ENCODE measurements at regions not wholly inside any gene's neighbourhood (a gene's known extent, or its start where the extent isn't known, plus 50 kb on each side); places are given as distances from the start of the nearest gene placed in this dataset.

DNA sequence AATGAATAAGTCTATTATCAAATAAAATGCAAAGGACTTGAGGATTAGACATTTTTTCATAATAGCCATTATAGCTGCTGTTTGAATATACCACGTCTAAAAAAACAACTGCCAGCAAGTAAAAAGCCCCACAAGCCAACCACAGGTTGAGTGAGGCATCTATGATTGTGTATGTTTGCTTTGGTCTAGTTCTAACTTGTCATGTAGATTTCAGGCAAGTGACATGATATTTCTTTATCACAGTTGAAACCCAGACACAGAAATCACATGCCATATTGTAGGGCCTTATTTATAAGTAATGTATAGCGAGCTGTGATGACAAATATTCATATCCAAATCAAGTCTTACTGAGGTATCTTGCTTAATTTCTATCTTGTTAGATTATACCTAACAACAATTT lies 225.8 kb downstream of the EMP1 start:
- no peaks in the 10 kb centered on the region for H3K79me2 ChIP-seq (ENCODE audit: control insufficient read depth, insufficient read depth, low read length)
- no peaks in the 10 kb centered on the region for H3K36me3 ChIP-seq (ENCODE audit: control insufficient read depth, insufficient read depth, low read length)
- H3K4me3 ChIP-seq (ENCODE audit: low read length) = no peak overlapping the region
- no peak overlapping the region for H2BK15ac ChIP-seq (replicated peaks; ENCODE audit: low read depth)
- no peak overlapping the region for H3K18ac ChIP-seq (ENCODE audit: low read length)
- no CpG with 5 or more reads among the region's 2 CpGs for WGBS (ENCODE audit: extremely low coverage, insufficient coverage, low lambda C conversion rate)
- H4K8ac ChIP-seq (ENCODE audit: low read depth, low read length) = no peak overlapping the region
- no peak overlapping the region for H3K23ac ChIP-seq (ENCODE audit: low read length)
- no peak for DNase-seq
- H3K27me3 ChIP-seq (ENCODE audit: insufficient read depth, low read length, poor library complexity) = no peaks in the 10 kb centered on the region
- H3K4me1 ChIP-seq (ENCODE audit: control insufficient read depth, low read depth, low read length) = no peaks in the 10 kb centered on the region
- H2BK120ac ChIP-seq (ENCODE audit: low read depth, low read length) = no peak overlapping the region
- no peak overlapping the region for H2BK5ac ChIP-seq (ENCODE audit: low read length)
- H3K79me1 ChIP-seq (ENCODE audit: low read length) = no peaks in the 10 kb centered on the region
- no peak overlapping the region for H3K27ac ChIP-seq (ENCODE audit: low read depth, low read length)
- no peak overlapping the region for H2AK5ac ChIP-seq (ENCODE audit: low read length)
- H3K56ac ChIP-seq (ENCODE audit: low read length) = no peak overlapping the region
- H4K5ac ChIP-seq (ENCODE audit: low read length) = no peak overlapping the region
- no peak overlapping the region for H3K9ac ChIP-seq (ENCODE audit: low read length)
- no peak overlapping the region for H3K4me2 ChIP-seq (ENCODE audit: low read length)
- no peak overlapping the region for H3K4ac ChIP-seq (ENCODE audit: low read depth, low read length)

DNA sequence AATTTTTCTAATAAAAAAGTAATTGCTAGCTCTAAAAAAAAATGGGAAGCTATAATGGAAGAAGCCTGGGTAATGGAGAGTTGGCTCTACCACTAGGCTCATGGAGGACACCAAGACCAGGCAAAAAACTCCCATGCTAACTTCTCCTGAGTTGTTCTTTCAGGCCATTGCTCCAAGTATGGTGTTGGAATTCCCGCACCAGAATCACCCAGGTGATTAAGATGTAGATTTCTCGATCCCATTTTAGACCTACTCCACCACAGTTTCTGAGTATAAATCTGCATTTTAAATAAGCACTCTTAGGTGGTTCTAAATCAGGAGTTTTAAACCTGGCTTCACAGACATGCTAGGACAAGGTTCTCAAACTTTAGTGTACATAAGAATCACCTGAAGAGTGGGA lies 221.0 kb downstream of the EMP1 start:
- H3K79me2 ChIP-seq (ENCODE audit: control insufficient read depth, insufficient read depth, low read length) = no peaks in the 10 kb centered on the region
- no peak for DNase-seq
- no peak overlapping the region for H3K4ac ChIP-seq (ENCODE audit: low read depth, low read length)
- H3K27me3 ChIP-seq (ENCODE audit: insufficient read depth, low read length, poor library complexity) = no peaks in the 10 kb centered on the region
- no peak overlapping the region for H4K5ac ChIP-seq (ENCODE audit: low read length)
- no peaks in the 10 kb centered on the region for H3K36me3 ChIP-seq (ENCODE audit: control insufficient read depth, insufficient read depth, low read length)
- H3K18ac ChIP-seq (ENCODE audit: low read length) = no peak overlapping the region
- no CpG with 5 or more reads among the region's 2 CpGs for WGBS (ENCODE audit: extremely low coverage, insufficient coverage, low lambda C conversion rate)
- H3K9ac ChIP-seq (ENCODE audit: low read length) = no peak overlapping the region
- no peak overlapping the region for H2BK5ac ChIP-seq (ENCODE audit: low read length)
- H2AK5ac ChIP-seq (ENCODE audit: low read length) = no peak overlapping the region
- no peak overlapping the region for H4K8ac ChIP-seq (ENCODE audit: low read depth, low read length)
- no peak overlapping the region for H3K56ac ChIP-seq (ENCODE audit: low read length)
- no peak overlapping the region for H2BK120ac ChIP-seq (ENCODE audit: low read depth, low read length)
- H3K4me3 ChIP-seq (ENCODE audit: low read length) = no peak overlapping the region
- no peak overlapping the region for H2BK15ac ChIP-seq (replicated peaks; ENCODE audit: low read depth)
- no peaks in the 10 kb centered on the region for H3K4me1 ChIP-seq (ENCODE audit: control insufficient read depth, low read depth, low read length)
- H3K23ac ChIP-seq (ENCODE audit: low read length) = no peak overlapping the region
- H3K4me2 ChIP-seq (ENCODE audit: low read length) = no peak overlapping the region
- H3K79me1 ChIP-seq (ENCODE audit: low read length) = no peaks in the 10 kb centered on the region
- no peak overlapping the region for H3K27ac ChIP-seq (ENCODE audit: low read depth, low read length)

DNA sequence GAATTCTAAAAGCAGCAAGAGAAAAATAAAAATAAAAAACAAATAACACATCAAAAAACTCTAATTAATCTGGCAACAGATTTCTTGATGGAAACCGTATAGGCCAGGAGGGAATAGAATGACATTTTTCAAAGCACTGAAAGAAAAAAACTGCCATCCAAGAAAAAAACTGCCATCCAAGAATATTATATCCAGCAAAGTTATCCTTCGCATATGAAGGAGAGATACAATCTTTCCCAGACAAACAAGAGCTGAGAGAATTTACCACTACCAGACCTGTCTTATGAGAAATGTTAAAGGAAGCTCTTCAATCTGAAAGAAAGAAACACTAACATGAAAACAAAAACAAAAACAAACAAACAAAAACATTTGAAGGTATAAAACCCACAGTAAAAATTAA lies 214.8 kb downstream of the EMP1 start:
- Histone ChIP-seq H3K18ac (ENCODE audit: low read length) (no peak overlapping the region), H3K23ac (ENCODE audit: low read length) (no peak overlapping the region), H3K4me3 (ENCODE audit: low read length) (no peak overlapping the region), H3K9ac (ENCODE audit: low read length) (no peak overlapping the region), H4K8ac (ENCODE audit: low read depth, low read length) (no peak overlapping the region), H3K56ac (ENCODE audit: low read length) (no peak overlapping the region), H3K4me1 (ENCODE audit: control insufficient read depth, low read depth, low read length) (no peaks in the 10 kb centered on the region), H2BK5ac (ENCODE audit: low read length) (no peak overlapping the region), H3K79me2 (ENCODE audit: control insufficient read depth, insufficient read depth, low read length) (no peaks in the 10 kb centered on the region), H3K36me3 (ENCODE audit: control insufficient read depth, insufficient read depth, low read length) (no peaks in the 10 kb centered on the region), H3K4ac (ENCODE audit: low read depth, low read length) (no peak overlapping the region), H4K5ac (ENCODE audit: low read length) (no peak overlapping the region), H3K27me3 (ENCODE audit: insufficient read depth, low read length, poor library complexity) (no peaks in the 10 kb centered on the region), H2BK15ac (replicated peaks; ENCODE audit: low read depth) (no peak overlapping the region), H3K79me1 (ENCODE audit: low read length) (no peaks in the 10 kb centered on the region), H3K4me2 (ENCODE audit: low read length) (no peak overlapping the region), H2AK5ac (ENCODE audit: low read length) (no peak overlapping the region), H3K27ac (ENCODE audit: low read depth, low read length) (no peak overlapping the region), H2BK120ac (ENCODE audit: low read depth, low read length) (no peak overlapping the region)
- no CpG with 5 or more reads among the region's 2 CpGs for WGBS (ENCODE audit: extremely low coverage, insufficient coverage, low lambda C conversion rate)
- DNase-seq = no peak

DNA sequence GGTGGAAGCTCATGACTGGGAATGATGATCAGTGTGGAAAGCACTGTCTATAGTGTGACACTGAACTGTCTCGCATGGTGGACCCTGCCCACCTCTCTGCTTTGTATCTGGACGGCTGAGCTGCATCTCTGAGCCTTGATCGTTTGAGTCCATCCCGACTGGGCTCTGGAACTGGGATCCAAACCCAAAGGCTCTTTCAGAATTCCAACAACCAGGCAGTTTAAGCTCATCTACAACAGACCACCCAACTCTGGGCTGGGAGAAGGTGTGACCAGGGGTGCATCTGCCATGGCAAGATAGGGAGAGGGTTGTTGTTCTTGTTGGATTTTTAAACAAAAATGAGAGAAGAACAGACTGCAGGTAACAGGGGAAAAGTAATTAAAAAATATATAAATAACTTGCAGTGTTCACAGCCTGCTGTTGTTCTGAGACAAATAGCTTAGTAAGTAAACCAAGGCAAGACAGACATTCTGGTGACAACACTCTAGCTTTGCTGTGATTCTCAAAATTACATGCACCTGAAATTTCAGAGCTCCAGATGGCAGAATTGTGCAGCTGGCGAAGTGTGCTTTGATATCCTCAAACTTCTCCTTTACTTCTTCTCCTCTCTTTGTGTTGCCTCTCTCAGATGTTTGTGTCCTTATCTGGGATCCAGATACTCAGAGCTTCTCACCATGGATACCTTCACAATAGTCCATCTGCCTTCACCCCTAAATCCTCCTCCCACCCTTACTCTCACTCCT lies 209.6 kb downstream of the EMP1 start:
- H3K27ac ChIP-seq (ENCODE audit: low read depth, low read length) = no peak overlapping the region
- no peaks in the 10 kb centered on the region for H3K4me1 ChIP-seq (ENCODE audit: control insufficient read depth, low read depth, low read length)
- no peak overlapping the region for H2BK120ac ChIP-seq (ENCODE audit: low read depth, low read length)
- H2AK5ac ChIP-seq (ENCODE audit: low read length) = no peak overlapping the region
- no peak overlapping the region for H4K5ac ChIP-seq (ENCODE audit: low read length)
- no peaks in the 10 kb centered on the region for H3K79me1 ChIP-seq (ENCODE audit: low read length)
- H4K8ac ChIP-seq (ENCODE audit: low read depth, low read length) = no peak overlapping the region
- H3K36me3 ChIP-seq (ENCODE audit: control insufficient read depth, insufficient read depth, low read length) = no peaks in the 10 kb centered on the region
- no peak overlapping the region for H3K56ac ChIP-seq (ENCODE audit: low read length)
- WGBS (ENCODE audit: extremely low coverage, insufficient coverage, low lambda C conversion rate) = no CpG with 5 or more reads among the region's 5 CpGs
- no peak overlapping the region for H3K18ac ChIP-seq (ENCODE audit: low read length)
- H2BK5ac ChIP-seq (ENCODE audit: low read length) = no peak overlapping the region
- no peaks in the 10 kb centered on the region for H3K79me2 ChIP-seq (ENCODE audit: control insufficient read depth, insufficient read depth, low read length)
- no peak overlapping the region for H3K23ac ChIP-seq (ENCODE audit: low read length)
- H2BK15ac ChIP-seq (replicated peaks; ENCODE audit: low read depth) = no peak overlapping the region
- H3K4ac ChIP-seq (ENCODE audit: low read depth, low read length) = no peak overlapping the region
- H3K9ac ChIP-seq (ENCODE audit: low read length) = no peak overlapping the region
- no peak overlapping the region for H3K4me3 ChIP-seq (ENCODE audit: low read length)
- DNase-seq = no peak
- H3K4me2 ChIP-seq (ENCODE audit: low read length) = no peak overlapping the region
- no peaks in the 10 kb centered on the region for H3K27me3 ChIP-seq (ENCODE audit: insufficient read depth, low read length, poor library complexity)

DNA sequence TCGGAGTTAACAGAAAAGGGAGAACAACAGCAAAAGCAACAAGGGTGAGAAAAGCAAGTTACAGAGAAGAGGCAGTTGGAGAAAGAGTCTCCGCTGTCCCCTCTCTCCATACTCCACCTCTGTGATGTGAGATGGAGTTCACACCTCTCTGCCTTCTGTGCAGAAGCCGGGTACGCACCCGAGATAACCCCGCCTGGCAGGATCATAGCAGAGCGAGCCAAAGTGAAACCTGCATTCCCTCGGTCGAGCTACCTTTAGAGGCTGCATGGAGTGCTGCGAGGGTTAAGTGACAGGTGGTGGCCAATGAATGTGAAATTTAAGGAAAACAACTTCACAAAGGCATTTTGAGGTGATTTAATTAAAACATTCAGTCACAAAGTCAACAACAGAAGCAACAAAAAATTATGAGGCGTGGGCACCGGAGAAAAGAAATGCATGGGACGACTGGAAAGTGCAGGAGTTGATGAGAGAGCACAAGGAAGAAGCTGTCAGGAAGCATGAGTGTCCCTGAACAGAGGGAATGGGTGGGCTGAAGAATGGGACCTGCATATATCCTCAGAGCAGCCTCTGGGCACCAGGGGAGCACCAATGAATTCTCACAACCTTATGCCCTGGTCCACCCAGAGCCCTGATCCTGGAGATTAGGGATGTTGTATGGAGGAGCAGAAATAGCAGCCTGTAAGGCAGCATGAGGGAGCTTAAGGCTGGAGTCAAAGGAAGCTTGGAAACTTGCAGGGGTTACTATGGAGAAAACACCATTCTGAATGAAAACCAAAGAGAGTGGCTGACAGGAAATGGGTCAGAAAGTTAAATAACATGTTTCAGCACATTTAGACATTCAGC lies 208.3 kb downstream of the EMP1 start:
- Histone ChIP-seq H3K18ac (ENCODE audit: low read length) (no peak overlapping the region), H3K27ac (ENCODE audit: low read depth, low read length) (no peak overlapping the region), H2BK15ac (replicated peaks; ENCODE audit: low read depth) (no peak overlapping the region), H3K4me1 (ENCODE audit: control insufficient read depth, low read depth, low read length) (no peaks in the 10 kb centered on the region), H3K79me2 (ENCODE audit: control insufficient read depth, insufficient read depth, low read length) (no peaks in the 10 kb centered on the region), H3K4ac (ENCODE audit: low read depth, low read length) (no peak overlapping the region), H2BK5ac (ENCODE audit: low read length) (no peak overlapping the region), H3K27me3 (ENCODE audit: insufficient read depth, low read length, poor library complexity) (no peaks in the 10 kb centered on the region), H4K8ac (ENCODE audit: low read depth, low read length) (no peak overlapping the region), H3K9ac (ENCODE audit: low read length) (no peak overlapping the region), H3K4me2 (ENCODE audit: low read length) (no peak overlapping the region), H3K79me1 (ENCODE audit: low read length) (no peaks in the 10 kb centered on the region), H3K23ac (ENCODE audit: low read length) (no peak overlapping the region), H3K36me3 (ENCODE audit: control insufficient read depth, insufficient read depth, low read length) (no peaks in the 10 kb centered on the region), H4K5ac (ENCODE audit: low read length) (no peak overlapping the region), H3K56ac (ENCODE audit: low read length) (no peak overlapping the region), H2AK5ac (ENCODE audit: low read length) (no peak overlapping the region), H3K4me3 (ENCODE audit: low read length) (no peak overlapping the region), H2BK120ac (ENCODE audit: low read depth, low read length) (no peak overlapping the region)
- no peak for DNase-seq
- no CpG with 5 or more reads among the region's 13 CpGs for WGBS (ENCODE audit: extremely low coverage, insufficient coverage, low lambda C conversion rate)
